ENCODE measurements at regions not wholly inside any gene's neighbourhood (a gene's known extent, or its start where the extent isn't known, plus 50 kb on each side); places are given as distances from the start of the nearest gene placed in this dataset.
"Not testable (repeated sequence)": the region's sequence is repeated elsewhere in the genome, so short reads cannot be mapped to it uniquely, and the experiment has no call there.

DNA sequence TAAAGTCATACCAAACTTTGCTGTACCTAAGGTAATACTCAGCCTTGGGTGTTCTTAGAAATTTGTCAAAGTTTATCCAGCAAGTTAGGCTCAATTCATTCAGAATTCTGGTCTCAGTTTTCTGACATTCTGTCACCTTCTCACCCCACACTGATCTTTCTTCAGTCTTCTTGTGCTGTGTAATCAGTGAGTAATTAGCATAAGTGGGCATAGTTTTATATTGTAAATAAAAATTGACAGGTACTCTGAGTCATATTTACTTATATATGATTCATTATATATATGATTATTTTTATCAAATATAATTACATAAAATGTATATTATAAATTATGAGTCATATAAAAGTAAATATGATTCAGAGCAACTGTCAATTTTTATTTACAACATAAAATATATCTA is 170.9 kb upstream of the MAGI2 start:
- Mint-ChIP-seq H3K4me1 (no peaks in the 10 kb centered on the region), H3K9me3 (no peaks in the 10 kb centered on the region), H3K27ac (no peak overlapping the region), H3K36me3 (ENCODE audit: low read depth) (no peaks in the 10 kb centered on the region), H3K4me3 (no peak overlapping the region), H3K27me3 (no peaks in the 10 kb centered on the region)
- DNase-seq, result no peak
- POLR2A ChIA-PET, result no interaction called here
- CTCF ChIA-PET, result no interaction called here

- H3K27me3 Mint-ChIP-seq, result no peaks in the 10 kb centered on the region
- ChIA-PET CTCF (no interaction called here), POLR2A (no interaction called here)
- no peaks in the 10 kb centered on the region for H3K4me1 Mint-ChIP-seq
- no peak overlapping the region for H3K27ac Mint-ChIP-seq
- H3K4me3 Mint-ChIP-seq, result no peak overlapping the region
- no peak for DNase-seq
- H3K9me3 Mint-ChIP-seq, result no peaks in the 10 kb centered on the region
- no peaks in the 10 kb centered on the region for H3K36me3 Mint-ChIP-seq (ENCODE audit: low read depth)
These were observed 169.3 kb upstream of the MAGI2 start for GRCh38 chr7:79622781-79623180.

GRCh38 chr7:79620291-79620690 is 166.8 kb upstream of the MAGI2 start:
- Mint-ChIP-seq H3K27ac (no peak overlapping the region), H3K4me3 (no peak overlapping the region), H3K9me3 (peaks cover 4% of the 10 kb centered on the region), H3K36me3 (ENCODE audit: low read depth) (no peaks in the 10 kb centered on the region), H3K27me3 (no peaks in the 10 kb centered on the region), H3K4me1 (no peaks in the 10 kb centered on the region)
- DNase-seq, result no peak
- ChIA-PET POLR2A (no interaction called here), CTCF (no interaction called here)

DNA sequence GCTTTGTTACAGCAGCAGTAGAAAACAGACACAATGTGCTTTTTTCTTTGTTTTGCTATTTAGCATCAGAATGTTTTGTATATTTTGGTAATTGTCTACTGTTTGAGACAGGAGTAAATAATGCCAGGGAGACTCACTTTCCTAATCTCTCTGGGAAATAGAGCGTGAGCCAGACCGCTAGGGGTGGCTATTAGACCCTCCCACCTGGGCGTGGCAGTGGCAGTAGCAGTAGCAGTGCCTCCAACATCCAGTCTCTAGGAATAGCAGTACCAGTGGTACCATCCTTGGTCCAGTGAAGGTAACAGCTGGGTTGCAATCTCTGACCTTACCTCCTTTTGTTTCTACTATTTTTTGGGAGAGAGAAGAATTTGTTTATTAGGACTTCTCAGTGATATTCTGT is 165.7 kb upstream of the MAGI2 start:
- Mint-ChIP-seq H3K4me3 (no peak overlapping the region), H3K4me1 (no peaks in the 10 kb centered on the region), H3K36me3 (ENCODE audit: low read depth) (no peaks in the 10 kb centered on the region), H3K27ac (no peak overlapping the region), H3K27me3 (no peaks in the 10 kb centered on the region), H3K9me3 (peaks cover 4% of the 10 kb centered on the region)
- CTCF ChIA-PET, result no interaction called here
- POLR2A ChIA-PET, result no interaction called here
- DNase-seq, result no peak

- Mint-ChIP-seq H3K9me3 (peaks cover 4% of the 10 kb centered on the region), H3K27ac (no peak overlapping the region)
- CTCF ChIA-PET, result no interaction called here
These were observed 162.6 kb upstream of the MAGI2 start for GRCh38 chr7:79615871-79616640.

GRCh38 chr7:79615466-79615865 is 162.0 kb upstream of the MAGI2 start:
- no peak overlapping the region for H3K27ac Mint-ChIP-seq
- no peaks in the 10 kb centered on the region for H3K4me1 Mint-ChIP-seq
- ChIA-PET POLR2A (no interaction called here), CTCF (no interaction called here)
- no peak overlapping the region for H3K4me3 Mint-ChIP-seq
- DNase-seq, result no peak
- H3K9me3 Mint-ChIP-seq, result peaks cover 4% of the 10 kb centered on the region
- H3K36me3 Mint-ChIP-seq (ENCODE audit: low read depth), result no peaks in the 10 kb centered on the region
- no peaks in the 10 kb centered on the region for H3K27me3 Mint-ChIP-seq

More at GRCh38 chr7:79615871-79616640, 162.6 kb upstream of the MAGI2 start:
- POLR2A ChIA-PET, result no interaction called here
- Mint-ChIP-seq H3K4me1 (no peaks in the 10 kb centered on the region), H3K27me3 (no peaks in the 10 kb centered on the region), H3K4me3 (no peak overlapping the region), H3K36me3 (ENCODE audit: low read depth) (no peaks in the 10 kb centered on the region)
- no peak for DNase-seq

- CTCF ChIA-PET, result no interaction called here
- Mint-ChIP-seq H3K27me3 (no peaks in the 10 kb centered on the region), H3K4me3 (no peak overlapping the region), H3K4me1 (no peaks in the 10 kb centered on the region), H3K27ac (no peak overlapping the region), H3K36me3 (ENCODE audit: low read depth) (no peaks in the 10 kb centered on the region), H3K9me3 (peaks cover 4% of the 10 kb centered on the region)
- POLR2A ChIA-PET, result no interaction called here
- no peak for DNase-seq
These were observed 159.4 kb upstream of the MAGI2 start for GRCh38 chr7:79612903-79613302.

DNA sequence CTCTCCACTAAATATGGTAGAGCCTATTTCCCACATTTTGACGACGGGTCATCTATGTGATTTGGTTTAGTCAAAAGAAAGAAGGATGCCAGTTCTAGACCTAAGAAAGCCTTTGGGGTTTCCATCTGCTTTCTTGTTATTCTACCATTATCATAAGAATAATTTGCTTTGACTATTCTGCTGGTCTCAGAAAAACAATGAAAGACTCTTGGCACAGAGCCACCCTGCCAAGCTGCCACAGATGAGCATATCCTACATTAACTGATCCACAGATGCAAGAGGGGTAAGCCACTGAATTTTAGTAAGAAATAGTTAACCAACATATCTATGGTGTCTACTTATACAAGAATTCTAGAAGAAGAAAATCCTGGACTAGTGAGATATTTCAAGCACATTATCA is 158.6 kb upstream of the MAGI2 start:
- ChIA-PET POLR2A (no interaction called here), CTCF (no interaction called here)
- no peak for DNase-seq
- Mint-ChIP-seq H3K4me1 (no peaks in the 10 kb centered on the region), H3K4me3 (no peak overlapping the region), H3K27ac (no peak overlapping the region), H3K9me3 (peaks cover 4% of the 10 kb centered on the region), H3K36me3 (ENCODE audit: low read depth) (no peaks in the 10 kb centered on the region), H3K27me3 (no peaks in the 10 kb centered on the region)

DNA sequence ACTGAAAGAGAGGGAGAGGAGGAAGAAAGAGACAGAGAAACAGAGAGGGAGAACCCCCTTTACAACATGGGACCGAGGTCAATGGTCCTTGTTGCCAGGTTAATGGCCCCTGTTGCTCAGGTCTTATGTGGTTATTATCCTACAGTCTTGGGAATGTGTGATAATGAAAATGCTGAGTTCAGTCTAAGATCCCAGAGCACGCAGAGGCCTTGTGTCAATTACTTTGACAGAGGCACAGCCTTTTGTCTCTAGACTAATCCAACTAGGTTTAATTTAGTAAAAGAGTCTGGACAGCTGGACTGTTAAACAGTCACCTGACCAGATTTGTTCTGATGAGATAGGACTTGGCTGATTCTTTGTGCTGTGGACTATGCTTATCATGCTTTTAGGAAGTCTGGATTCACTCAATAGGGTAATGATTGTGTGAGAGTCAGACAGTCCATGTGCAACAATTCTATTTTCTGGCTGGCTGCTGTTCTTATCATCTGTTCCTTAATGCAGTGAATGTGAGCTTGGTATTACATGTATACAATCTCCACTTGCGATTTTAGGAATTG is 157.4 kb upstream of the MAGI2 start:
- ChIA-PET CTCF (no interaction called here), POLR2A (no interaction called here)
- H3K4me3 Mint-ChIP-seq, result no peak overlapping the region
- no peaks in the 10 kb centered on the region for H3K4me1 Mint-ChIP-seq
- no peaks in the 10 kb centered on the region for H3K36me3 Mint-ChIP-seq (ENCODE audit: low read depth)
- no peak overlapping the region for H3K27ac Mint-ChIP-seq
- no peaks in the 10 kb centered on the region for H3K27me3 Mint-ChIP-seq
- DNase-seq, result no peak
- H3K9me3 Mint-ChIP-seq, result peaks cover under 1% of the 10 kb centered on the region

DNA sequence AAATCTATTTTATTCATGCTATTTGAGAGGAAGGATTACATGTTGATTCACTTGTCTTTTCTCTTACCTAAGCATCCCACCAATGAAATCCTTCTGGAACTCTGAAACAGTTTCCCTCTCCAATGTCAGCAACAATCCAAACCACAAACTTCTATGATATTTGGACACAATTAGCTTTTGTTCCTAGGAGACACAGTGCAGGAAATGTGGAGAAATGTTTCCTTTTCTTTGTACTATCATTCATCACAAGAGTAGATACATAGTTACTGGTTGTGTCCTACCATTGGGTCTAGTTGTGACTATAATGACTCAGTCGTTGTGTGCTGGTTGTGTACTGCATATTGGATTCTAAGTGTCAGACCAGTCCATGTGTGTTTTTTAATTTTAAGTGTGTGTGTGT is 156.8 kb upstream of the MAGI2 start:
- Mint-ChIP-seq H3K9me3 (no peaks in the 10 kb centered on the region), H3K36me3 (ENCODE audit: low read depth) (no peaks in the 10 kb centered on the region), H3K4me3 (no peak overlapping the region), H3K4me1 (no peaks in the 10 kb centered on the region), H3K27me3 (no peaks in the 10 kb centered on the region), H3K27ac (no peak overlapping the region)
- CTCF ChIA-PET, result no interaction called here
- POLR2A ChIA-PET, result no interaction called here
- DNase-seq, result no peak

DNA sequence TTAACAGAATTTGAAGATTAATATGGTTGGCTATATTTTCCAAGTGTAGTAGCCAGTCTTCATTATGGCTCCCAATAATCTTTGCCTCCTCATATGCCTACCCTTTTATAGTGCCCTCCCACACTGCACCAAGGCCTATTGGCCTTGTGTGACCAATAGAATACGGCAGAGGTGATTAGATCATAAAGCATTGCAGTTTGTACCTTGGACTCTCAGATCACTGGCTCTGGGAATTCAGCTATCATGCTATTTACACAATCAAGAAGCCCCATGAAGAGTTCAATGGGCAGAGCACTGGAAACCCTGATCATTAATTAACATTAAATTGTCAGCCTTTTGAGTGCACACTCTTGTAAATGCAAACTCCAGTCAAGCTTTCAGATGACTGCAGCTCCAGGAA is 154.5 kb upstream of the MAGI2 start:
- Mint-ChIP-seq H3K4me3 (no peak overlapping the region), H3K27me3 (no peaks in the 10 kb centered on the region), H3K9me3 (peaks cover 2% of the 10 kb centered on the region), H3K27ac (no peak overlapping the region), H3K4me1 (no peaks in the 10 kb centered on the region), H3K36me3 (ENCODE audit: low read depth) (no peaks in the 10 kb centered on the region)
- CTCF ChIA-PET, result no interaction called here
- POLR2A ChIA-PET, result no interaction called here
- no peak for DNase-seq

GRCh38 chr7:79604841-79605240 is 151.4 kb upstream of the MAGI2 start:
- no peaks in the 10 kb centered on the region for H3K27me3 Mint-ChIP-seq
- no peak overlapping the region for H3K27ac Mint-ChIP-seq
- H3K36me3 Mint-ChIP-seq (ENCODE audit: low read depth), result no peaks in the 10 kb centered on the region
- H3K9me3 Mint-ChIP-seq, result peaks cover 2% of the 10 kb centered on the region
- H3K4me3 Mint-ChIP-seq, result no peak overlapping the region
- ChIA-PET CTCF (no interaction called here), POLR2A (no interaction called here)
- DNase-seq, result no peak
- no peaks in the 10 kb centered on the region for H3K4me1 Mint-ChIP-seq

- H3K4me3 Mint-ChIP-seq, result no peak overlapping the region
- H3K27ac Mint-ChIP-seq, result no peak overlapping the region
- DNase-seq, result no peak
- H3K9me3 Mint-ChIP-seq, result no peaks in the 10 kb centered on the region
- no peaks in the 10 kb centered on the region for H3K36me3 Mint-ChIP-seq (ENCODE audit: low read depth)
- ChIA-PET POLR2A (no interaction called here), CTCF (no interaction called here)
- no peaks in the 10 kb centered on the region for H3K4me1 Mint-ChIP-seq
- H3K27me3 Mint-ChIP-seq, result no peaks in the 10 kb centered on the region
These were observed 144.9 kb upstream of the MAGI2 start for GRCh38 chr7:79598351-79598750.

GRCh38 chr7:79594671-79595070 is 141.2 kb upstream of the MAGI2 start:
- H3K36me3 Mint-ChIP-seq (ENCODE audit: low read depth); CTCF ChIA-PET; H3K4me3 Mint-ChIP-seq; DNase-seq; H3K4me1 Mint-ChIP-seq; H3K27me3 Mint-ChIP-seq; POLR2A ChIA-PET; H3K9me3 Mint-ChIP-seq; H3K27ac Mint-ChIP-seq: not testable (repeated sequence)

All from activated CD4-positive, alpha-beta T cell treated with anti-CD3 and anti-CD28 coated beads, Interleukin-2, amount 10 ng/mL, durations not matched to agents 7 days and 5 days (primary cell).